GM18909 (cell line): ENCODE measurements at regions not wholly inside any gene's neighbourhood (a gene's known extent, or its start where the extent isn't known, plus 50 kb on each side); places are given as distances from the start of the nearest gene placed in this dataset.

Source experiments
- ATAC-seq: cut with Tn5 transposase; IDR thresholded peaks from one replicate; pipeline ENCODE4 v1.9.1; 2021; ENCODE audit warnings: mild to moderate bottlenecking; ENCODE audit not compliant: unreplicated experiment, poor library complexity

- no peak for ATAC-seq
These were observed 495.4 kb downstream of the BTBD3 start for GRCh38 chr20:12413116-12413515.

DNA sequence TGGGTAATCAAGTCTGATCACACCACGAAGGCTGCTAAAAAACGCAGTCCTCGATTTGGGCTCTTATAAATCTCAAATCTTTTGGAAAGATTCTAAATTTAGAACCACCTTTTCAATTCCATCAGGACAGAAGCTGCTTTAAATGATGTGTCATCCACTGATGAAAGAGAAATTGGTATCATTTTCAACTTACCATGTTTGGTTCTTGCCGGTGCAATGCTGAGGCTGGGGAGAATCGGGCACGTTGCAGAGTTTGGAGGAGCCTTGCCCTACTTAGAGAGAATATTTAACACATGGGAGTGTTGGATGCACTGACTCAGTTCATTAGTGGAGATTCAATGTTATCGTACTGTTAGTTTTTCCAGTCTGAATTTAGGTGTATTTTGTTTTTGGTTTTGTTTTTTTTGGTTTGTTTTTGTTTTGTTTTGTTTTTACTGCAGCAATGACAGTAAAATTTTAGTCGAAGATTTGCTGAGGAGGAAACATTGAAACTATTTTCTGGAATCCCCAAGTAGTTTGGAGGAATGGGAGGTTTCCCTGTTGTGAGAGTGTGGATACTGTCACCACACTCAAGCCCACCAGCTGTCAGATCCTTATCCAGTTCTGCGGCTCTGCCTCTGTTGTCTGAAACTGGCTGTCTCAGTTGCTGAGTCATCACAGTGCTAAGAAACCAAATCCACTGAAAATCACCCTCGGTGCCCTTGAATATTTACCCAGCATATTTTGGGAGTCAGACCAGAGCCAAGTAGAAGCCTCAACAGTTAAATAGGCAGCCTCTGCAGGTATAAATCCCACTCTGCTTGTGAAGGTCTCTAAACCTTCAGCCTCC, 497.0 kb downstream of the BTBD3 start:
- ATAC-seq: no peak

DNA sequence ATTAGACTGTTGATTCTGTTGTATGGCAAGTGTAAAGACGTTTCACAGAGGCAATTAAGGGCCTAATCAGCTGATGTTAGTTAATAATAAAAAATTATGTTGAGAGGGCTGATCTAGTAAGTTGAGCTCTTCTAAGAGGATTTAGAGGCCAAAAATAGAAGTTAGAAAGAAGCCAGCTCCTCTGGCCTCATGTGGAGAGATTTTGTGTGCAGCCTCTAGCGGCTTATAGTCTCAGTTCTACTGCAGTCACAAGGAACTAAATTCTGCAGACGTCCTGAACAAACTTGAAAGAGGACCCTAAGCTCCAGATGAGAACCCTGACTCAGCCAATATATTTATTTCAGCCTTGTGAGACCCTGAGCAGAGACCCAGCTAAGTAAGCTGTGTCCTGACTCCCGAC, 498.6 kb downstream of the BTBD3 start:
- no peak for ATAC-seq

DNA sequence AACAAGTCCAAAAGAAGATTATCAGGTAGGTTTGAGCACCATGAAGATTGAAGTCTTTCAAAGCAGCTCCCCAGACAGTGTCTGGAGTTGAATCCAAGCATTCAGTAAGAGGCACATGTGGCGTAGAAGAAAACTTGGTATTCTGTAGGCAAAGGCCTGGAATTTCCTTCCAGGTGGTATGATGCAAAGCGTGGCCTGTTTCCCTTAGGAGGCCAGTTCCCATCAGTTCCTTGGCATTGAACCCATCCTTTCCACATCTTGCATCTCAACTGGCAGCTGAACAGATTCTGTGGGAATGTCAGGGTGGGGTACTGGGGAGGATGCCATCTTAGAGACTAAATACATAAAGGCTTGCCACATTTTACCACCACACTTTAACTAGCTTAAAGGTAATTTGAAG, 516.0 kb downstream of the BTBD3 start:
- ATAC-seq: no peak

- no peak for ATAC-seq
These were observed 517.0 kb downstream of the BTBD3 start for GRCh38 chr20:12434672-12435071.

DNA sequence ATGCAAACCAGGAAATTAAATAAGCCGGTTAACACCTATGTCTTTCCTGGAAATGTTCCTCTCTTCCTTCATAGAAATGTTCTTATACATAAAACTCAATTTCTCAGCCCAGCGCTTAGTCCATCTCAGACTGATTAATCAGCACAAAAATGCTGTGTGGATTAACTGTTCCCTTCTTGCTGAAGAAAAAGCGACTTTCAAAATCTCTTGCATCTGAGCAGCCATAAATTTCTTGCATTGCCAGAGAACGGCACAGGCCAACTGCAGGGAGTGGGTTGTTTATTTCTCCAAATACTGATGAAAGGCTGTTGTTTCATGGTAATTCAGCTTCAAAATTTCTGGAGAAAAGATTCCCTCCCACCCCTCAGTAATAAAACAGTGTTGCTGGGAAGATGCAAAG, 517.6 kb downstream of the BTBD3 start:
- no peak for ATAC-seq

GRCh38 chr20:12453711-12454110, 536.0 kb downstream of the BTBD3 start:
- no peak for ATAC-seq

- ATAC-seq: no peak
These were observed 537.5 kb downstream of the BTBD3 start for GRCh38 chr20:12455148-12455547.

GRCh38 chr20:12458241-12458640, 540.5 kb downstream of the BTBD3 start:
- no peak for ATAC-seq

GRCh38 chr20:12464036-12464435, 544.7 kb upstream of the SPTLC3 start:
- ATAC-seq: no peak

DNA sequence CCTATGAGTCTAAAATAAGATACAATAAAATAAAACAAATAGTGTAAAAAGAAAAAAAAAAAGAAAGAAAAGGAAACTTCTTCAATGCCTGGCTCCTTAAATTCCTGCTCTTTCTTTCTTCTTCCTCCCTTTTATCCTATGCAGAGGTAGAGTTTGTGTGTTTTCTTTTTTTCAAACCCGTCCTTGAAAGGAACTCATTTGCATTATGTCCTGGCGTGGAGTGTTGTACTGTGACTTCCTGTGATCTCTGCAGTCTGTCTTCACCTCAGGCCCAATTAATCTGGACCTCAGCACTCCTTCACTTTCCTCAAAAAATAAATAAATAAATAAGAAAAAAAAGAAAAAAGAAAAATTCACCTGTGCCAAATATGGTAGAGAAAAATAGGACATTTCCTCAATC, 541.9 kb upstream of the SPTLC3 start:
- ATAC-seq: no peak

- ATAC-seq: no peak
These were observed 541.0 kb upstream of the SPTLC3 start for GRCh38 chr20:12467758-12468157.

DNA sequence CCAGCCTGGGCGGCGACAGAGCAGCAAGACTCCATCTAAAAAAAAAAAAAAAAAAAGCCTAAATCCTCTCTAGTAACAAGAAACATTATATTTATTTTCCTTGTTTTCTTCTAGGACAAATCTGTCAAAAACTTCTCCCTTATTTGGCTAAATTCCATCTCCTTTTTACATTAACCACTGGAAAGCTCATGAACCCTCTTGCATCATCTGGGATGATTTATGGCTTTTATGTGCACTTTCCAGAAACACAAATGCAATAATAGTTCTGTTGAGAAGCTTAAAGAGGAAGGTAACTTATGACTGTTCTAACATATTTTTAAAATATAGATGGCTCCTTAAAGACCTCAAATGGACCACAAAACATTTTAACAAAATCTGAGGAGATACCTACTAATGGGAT, 526.1 kb upstream of the SPTLC3 start:
- ATAC-seq: no peak

DNA sequence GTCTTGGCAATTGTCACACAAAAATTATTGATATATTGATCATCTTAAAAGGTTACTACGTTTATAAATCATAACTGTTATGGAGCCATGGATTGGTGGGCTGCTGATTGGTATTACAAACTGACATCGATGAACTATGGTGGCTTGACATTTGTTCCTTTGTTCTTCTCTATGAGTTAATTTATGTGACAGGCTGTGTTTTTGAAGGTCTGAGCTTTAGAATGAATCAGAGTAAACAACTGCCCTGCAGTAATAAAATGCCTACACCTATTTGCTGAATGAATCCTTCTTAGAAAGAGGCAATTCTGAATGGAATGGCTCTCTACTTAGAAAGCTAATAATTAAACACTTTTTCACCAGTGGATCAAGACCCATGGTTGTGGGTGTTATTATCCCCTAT, 506.3 kb upstream of the SPTLC3 start:
- no peak for ATAC-seq

GRCh38 chr20:12504779-12505178, 504.0 kb upstream of the SPTLC3 start:
- ATAC-seq: no peak

GRCh38 chr20:12511499-12511898, 497.3 kb upstream of the SPTLC3 start:
- no peak for ATAC-seq

- no peak for ATAC-seq
These were observed 496.0 kb upstream of the SPTLC3 start for GRCh38 chr20:12512755-12513154.

GRCh38 chr20:12528104-12528503, 480.7 kb upstream of the SPTLC3 start:
- ATAC-seq: no peak

DNA sequence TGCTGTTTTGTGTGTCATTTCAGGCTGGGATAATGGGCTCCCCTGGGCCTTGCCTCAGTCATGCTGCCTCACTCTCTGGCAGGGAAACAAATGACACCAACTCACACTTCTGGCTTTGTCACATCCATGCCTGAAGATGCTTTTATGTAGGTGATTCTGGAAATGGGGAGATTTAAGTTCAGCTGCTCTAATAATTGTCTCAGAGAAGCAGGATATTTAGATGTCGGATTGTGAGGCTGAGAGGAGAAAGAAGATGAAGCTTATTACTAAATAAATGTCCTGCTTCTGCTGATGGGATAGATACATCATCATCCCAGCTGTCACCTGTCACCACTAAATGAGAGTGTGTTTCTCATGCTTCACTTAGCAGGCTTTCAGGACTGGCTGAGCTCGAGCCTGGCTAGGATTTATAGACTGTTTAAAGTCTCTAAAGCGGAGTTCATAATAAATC, 480.2 kb upstream of the SPTLC3 start:
- no peak for ATAC-seq

DNA sequence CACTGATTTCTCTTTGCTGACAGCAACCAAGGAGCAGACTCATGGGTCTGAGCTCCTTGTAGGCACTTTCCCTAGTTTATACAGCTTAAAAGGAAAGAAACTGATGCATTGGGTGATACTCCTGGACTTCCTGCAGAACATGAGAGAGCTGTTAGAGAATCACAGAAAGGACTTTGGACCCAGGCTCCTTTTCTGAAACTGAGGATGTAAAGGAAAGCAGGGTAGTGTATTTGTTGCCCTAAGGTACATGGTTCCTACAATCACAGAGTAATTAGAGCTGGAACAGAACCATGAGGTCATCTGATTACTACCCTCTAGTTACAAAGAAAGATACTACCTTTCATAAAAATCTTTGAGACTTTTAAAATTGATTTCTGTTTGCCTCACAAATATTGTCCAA, 477.1 kb upstream of the SPTLC3 start:
- no peak for ATAC-seq

GRCh38 chr20:12535316-12535715, 473.5 kb upstream of the SPTLC3 start:
- no peak for ATAC-seq

- no peak for ATAC-seq
These were observed 473.0 kb upstream of the SPTLC3 start for GRCh38 chr20:12535770-12536169.
